Body of pancreas (tissue), 4 donors: ENCODE measurements at regions not wholly inside any gene's neighbourhood (a gene's known extent, or its start where the extent isn't known, plus 50 kb on each side); places are given as distances from the start of the nearest gene placed in this dataset.

Experiments used
- CTCF ChIP-seq, 7 experiments: fragments of 450-650 bp in 4 of 7; fragments of 200-600 bp in 3 of 7; sonication (generic) in 3 of 7; IDR thresholded peaks; one replicate each; pipeline ENCODE4 v1.5.1; 2016 to 2019; ENCODE audit warnings: antibody characterized with exemption in 7 of 7
- POLR2A ChIP-seq, 3 donors: fragments of 450-650 bp; IDR thresholded peaks; one replicate each; pipeline ENCODE4 v1.6.1; 2016; ENCODE audit warnings: antibody characterized with exemption in 3 of 3, mild to moderate bottlenecking in 2 of 3

- no peak for TF ChIP-seq CTCF (IDR thresholded peaks at IDR 0.05)
- TF ChIP-seq POLR2A (IDR thresholded peaks at IDR 0.05): no peak
These were observed 603.0 kb downstream of the CCDC171 start for GRCh38 chr9:16155878-16156277.
